ENCODE measurements at regions not wholly inside any gene's neighbourhood (a gene's known extent, or its start where the extent isn't known, plus 50 kb on each side); places are given as distances from the start of the nearest gene placed in this dataset.

DNA sequence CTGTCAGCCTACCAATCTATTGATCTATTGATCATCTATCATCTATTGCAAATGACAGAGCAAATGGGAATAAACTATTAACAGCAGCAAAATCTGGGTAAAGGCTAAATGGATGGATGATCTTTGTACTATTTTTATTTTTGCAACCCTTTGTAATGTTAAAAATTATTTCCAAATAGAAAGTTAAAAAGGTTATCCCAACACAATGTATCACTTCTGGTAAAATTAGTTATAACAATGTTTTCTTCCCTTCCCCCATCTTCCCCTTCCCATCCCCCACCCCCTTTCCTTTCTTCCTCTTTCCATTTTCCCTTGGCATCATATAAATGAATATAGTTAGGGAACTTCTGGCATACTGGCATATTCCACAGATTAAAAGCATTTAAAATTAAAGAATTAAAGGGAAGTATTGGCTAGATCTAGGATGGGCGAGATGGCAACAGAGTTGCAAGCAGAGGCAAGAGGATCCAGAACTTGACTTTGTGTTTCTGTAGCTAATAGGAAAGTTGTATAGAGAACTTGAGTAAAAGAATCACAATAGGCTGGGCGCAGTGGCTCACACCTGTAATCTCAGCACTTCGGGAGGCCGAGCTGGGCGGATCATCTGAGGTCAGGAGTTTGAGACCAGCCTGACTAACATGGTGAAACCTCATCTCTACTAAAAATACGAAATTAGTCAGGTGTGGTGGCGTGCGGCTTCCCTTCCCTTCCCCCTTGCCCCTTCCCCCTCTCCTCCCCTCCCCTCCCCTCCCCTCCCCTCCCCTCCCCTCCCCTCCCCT lies 66.6 kb upstream of the TAF11L2 start:
- no peak for DNase-seq (ENCODE audit: low read depth, low spot score)

DNA sequence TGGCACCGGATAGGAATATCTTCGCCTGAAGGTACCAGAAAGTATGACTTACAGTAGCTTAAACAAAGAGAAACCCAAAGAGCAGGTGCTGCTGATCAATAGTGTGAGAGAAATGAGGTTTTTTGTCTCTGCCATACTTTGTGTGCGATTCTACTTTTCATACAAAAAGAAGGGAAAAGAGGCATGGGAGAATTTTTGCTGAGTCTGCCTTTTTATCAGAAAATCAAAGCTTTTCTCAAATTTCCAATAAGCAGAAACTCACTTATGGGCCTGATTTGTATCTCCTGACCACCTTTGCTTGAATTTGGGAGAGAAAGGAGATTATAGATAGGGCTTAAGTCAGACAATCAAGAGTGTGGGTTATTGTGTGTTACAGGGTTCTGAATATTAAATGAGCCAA lies 65.5 kb upstream of the TAF11L2 start:
- DNase-seq (ENCODE audit: low read depth, low spot score): no peak

DNA sequence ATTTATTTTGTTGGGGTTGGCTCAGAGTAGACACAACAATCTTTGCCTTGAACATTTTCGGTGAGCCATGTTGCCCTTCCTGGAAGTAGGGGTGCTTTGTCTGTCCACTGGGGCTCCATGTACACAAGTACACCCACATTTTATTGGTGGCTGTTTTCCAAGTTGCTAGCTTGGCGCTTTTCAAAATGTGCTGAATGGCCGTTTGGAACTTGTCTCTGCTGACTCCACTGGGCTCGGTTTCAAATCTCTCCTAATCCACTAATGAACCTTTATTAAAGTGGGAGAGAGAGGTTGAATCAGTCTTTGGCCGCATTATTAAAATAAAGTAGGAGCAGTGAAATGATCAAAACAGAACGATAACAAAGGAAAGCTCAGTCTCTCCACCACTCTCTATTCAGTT lies 64.6 kb upstream of the TAF11L2 start:
- no peak for DNase-seq (ENCODE audit: low read depth, low spot score)

DNA sequence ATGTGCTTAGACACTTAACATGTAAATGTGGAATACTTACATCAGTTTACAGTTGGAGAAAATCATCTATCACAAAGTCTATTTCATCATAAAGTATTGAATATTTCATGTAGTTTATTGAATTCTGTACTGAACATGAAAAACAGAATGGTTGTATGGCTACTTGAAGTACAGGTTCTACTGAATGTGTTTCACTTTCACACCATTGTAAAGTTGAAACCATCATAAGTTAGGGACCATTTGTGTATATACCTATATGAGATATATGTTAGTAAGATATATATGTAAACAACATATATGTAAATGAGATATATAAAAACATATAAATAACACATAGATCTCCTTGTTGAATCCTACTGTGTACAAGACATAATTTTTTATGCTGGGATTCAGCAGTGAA lies 63.0 kb upstream of the TAF11L2 start:
- no peak for DNase-seq (ENCODE audit: low read depth, low spot score)

DNA sequence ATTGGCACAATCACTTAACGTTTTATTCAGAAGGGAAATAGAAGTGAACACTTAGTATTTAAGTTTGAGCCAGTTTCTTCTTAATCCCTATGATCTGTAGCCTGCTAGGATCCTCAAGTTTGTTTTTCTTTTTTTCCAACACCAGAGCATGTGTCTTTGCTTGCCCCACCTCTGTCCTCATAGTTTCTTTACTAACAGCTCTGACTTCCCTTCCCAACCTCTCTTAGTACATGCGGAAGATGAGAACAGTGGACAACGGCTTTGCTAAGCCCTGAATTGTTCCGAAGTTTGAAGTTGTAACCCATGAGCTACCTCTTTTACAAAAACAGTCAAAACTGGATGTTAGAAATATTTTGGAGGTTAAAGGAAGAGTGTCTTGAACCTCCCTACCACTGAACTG lies 61.7 kb upstream of the TAF11L2 start:
- no peak for DNase-seq (ENCODE audit: low read depth, low spot score)

DNA sequence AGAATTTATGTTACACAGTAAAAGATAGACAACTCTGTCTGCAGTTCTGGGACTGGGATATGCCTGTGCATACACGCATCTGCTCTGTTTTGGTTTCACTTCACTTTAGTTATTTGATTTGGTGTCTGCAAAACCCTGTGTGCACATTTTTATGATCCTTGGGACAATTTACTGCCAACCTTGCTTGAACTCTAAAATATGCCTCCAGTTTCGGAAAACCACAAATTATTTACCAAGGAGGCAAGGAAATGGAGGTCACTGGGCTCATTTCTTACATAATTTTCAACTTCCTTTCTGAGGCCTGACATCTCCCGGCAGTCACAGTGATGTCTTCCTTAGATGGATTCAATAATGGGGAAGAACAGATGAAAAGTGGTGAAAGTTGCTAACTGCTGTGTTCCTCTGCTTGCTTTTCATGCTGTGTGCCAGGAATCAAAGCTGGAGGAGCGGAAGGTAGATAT lies 61.2 kb upstream of the TAF11L2 start:
- no peak for DNase-seq (ENCODE audit: low read depth, low spot score)

DNA sequence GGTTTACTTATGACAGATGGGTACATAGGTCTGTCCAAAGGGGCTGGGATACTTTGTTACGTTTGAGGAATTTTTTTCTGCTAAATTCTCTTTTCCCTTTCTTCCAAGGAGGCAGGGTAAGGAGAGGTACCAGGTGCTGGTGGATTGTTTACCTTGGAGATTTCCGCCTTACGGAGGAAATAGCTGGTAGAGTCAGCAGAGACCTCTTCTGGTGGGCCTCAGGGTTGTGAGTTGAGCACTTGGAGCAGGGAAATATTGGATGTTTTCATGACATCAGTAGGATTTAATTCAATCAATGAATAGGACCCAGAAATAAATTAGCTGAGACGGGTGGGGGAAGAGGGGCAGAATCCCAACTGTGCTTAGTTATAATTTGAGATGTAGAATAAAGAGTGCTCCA lies 60.0 kb upstream of the TAF11L2 start:
- no peak for DNase-seq (ENCODE audit: low read depth, low spot score)

DNA sequence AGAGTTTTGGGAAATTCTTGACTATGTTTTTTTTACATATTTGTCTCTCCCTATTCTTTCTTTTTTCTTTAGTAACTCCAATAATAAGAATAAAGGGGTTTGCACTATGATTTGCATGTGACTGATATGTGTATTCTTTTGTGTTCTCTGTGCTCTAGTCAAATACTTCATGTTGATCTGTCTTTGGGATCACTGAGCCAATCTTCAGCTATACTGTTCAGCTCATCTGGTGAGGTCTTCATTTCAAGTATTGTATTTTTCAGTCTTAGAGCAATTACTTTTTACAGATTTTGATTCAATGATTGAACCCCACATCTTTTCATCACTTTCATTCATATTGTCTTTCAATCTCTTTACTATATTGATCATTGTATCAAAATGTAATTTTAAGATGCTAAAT lies 58.1 kb upstream of the TAF11L2 start:
- DNase-seq (ENCODE audit: low read depth, low spot score): no peak

DNA sequence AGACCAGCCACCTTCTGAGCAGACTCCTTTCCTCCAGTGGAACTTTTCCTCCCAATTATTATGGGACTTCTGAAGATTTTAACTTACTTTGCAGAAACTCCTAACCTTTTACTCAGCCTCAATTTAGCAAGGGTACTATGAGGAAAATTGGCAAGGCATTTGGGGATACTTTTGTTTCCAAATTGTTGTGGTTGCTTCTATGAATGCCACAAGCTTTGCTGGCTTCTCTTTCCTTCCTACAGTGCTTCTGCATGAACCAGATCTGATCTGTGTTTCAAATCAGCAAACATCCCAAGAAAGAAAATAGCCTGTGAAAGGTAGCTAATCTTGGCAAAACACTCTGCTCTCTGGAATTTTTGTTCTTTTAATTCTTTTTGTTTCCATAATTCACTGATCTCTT lies 57.3 kb upstream of the TAF11L2 start:
- no peak for DNase-seq (ENCODE audit: low read depth, low spot score)

DNA sequence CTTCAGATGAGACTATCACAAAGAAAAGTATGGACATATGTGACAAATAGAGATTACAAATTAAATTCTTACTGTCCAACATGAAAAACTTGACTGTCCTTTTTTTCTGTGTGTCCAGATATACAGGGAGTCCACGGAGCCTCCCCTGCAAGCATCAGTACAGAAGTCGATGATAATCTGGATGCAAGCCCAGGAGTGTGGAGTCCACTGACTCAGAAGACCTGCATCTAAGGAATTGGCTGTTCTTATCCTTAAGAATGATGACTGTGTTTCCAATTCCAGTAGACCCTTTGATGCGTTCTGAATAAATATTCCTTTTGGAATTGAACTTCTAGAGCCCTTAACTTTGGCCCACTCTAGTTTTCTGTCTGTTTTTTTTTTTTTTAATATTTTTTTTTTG lies 56.7 kb upstream of the TAF11L2 start:
- DNase-seq (ENCODE audit: low read depth, low spot score): no peak

DNA sequence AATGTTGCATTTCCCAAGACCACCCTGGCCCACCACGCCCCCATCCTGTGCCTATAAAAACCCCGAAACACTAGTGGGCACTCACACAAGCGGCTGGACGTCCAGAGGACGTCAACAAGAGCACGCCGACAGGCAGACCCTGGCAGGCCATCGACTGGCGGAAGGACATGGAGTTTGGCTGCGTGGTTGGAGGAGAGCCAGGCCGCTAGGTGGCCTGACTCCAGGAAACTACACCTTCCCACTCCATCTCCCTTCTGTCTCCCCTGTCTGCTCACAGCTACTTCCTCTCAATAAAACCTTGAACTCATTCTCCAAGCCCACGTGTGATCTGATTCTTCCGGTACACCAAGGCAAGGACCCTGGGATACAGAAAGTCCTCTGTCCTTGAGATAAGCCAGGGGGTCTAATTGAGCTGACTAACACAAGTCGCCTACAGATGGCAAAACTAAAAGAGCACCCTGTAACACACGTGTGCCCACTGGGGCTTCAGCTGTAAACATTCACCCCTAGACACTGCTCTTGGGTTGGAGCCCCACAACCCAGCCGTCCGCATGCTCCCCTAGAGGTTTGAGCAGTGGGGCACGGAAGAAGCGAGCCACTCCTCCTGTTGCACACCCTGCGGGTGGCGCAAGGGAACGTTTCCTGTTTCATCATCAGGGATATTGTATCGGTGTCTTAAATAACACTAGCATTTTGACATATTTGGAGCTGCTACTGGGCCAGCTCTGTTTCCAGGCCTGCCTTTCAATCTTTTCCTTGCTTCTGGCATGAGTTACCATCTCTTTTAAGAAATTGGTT lies 54.5 kb upstream of the TAF11L2 start:
- no peak for DNase-seq (ENCODE audit: low read depth, low spot score)

DNA sequence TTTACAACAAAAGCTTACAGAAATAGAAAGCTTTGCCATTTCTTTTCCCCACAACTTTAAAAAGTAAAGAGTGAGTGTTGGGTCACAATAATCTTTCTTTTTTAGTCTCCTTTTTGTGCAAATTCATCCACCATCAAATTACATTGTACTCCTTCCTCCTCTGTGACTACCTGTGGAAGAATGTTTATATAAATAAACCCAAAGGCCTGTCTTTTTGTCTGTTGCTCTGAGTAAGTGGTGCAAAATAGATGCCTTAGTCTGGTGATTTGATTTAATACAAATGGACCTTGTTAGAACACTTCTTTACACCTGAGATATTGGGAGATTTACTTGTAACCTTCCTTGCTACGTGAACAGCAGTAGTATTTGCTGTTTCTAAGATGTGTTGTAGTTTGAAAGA lies 53.5 kb upstream of the TAF11L2 start:
- DNase-seq (ENCODE audit: low read depth, low spot score): no peak

DNA sequence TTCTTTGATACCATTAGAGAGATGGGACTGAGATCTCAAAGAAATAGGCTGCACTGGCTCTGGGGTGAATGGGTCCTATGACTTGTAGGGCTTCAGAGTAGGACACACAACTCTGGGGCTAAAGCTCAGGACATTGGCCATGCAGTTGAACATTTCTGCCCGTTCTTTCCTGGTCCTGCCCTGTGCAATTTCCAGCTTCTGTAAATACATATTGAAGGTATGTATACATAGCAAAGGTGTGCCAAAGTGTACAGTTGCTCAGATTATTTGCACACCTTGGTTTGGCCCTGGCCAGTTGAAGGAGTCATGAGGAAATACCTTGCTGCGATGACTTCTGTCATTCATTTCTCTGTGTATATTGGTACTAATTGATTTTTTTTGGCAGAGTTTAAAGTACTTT lies 52.8 kb upstream of the TAF11L2 start:
- DNase-seq (ENCODE audit: low read depth, low spot score): no peak

Measured in brain pericyte (primary cell).